NCI-H2107 (cell line): ENCODE measurements at regions not wholly inside any gene's neighbourhood (a gene's known extent, or its start where the extent isn't known, plus 50 kb on each side); places are given as distances from the start of the nearest gene placed in this dataset.

ENCODE experiments used
- DNase-seq: peaks from one replicate; lab custom pipeline; 2025; lab: John Stamatoyannopoulos, UW

DNA sequence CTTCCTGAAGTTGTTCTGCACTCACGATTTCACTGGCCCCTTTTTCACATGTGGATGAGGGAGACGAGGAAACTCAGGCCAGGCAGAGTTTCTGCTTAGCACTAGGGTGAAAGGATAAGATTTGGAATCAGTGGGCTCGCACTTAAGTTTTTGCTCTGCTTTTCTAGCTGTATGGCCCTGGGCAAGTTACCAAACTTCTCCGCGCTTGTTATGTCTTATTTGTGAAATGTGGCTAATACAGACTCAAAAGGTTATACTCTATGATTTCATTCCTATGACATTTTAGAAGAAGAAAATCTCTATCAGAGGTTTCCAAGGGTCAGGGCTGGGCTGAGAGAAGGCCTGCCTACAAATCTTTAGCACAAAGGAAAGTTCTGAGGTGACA, 191.9 kb upstream of the LRIG1 start:
- no peak for DNase-seq

GRCh38 chr3:66693461-66694031, 192.7 kb upstream of the LRIG1 start:
- DNase-seq = no peak

DNA sequence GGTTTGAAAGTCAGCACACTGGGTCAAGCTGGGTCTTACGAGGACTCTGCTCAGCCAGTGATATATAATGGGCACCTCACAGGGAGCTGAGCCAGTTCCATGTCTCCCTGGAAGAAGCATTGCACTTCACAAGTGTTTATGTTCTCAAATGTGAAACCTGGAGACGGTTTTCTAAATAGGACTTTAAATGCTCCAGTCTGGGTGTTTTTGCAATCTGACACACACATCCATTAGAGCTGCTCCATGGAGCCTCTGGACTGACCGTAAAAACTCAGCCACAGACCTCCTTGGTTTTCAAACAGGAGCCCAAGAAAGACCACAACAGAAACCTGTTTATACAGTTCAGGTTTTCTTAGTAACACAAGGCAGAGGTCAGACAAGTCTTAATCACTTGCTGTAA, 201.3 kb upstream of the LRIG1 start:
- DNase-seq = no peak

DNA sequence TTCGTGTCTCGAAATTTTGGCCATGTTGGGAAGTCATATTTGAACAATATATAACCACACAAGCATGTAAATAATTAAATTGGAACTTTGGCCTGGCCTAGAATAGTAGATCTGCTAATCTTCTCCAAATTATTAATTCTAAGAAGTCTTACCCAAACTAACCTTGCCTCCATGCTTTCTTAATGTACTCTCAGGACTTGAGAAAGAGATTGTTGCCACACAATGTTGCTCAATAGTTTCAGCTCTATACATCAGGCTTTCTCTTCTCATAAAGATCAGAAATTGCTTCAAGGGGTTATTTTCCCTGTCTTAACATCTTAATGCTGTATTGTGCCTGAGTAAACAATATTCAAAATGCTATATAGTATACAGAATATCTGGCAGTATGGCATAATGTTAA, 202.7 kb upstream of the LRIG1 start:
- no peak for DNase-seq

GRCh38 chr3:66705076-66705475, 204.3 kb upstream of the LRIG1 start:
- DNase-seq = no peak

- DNase-seq = no peak
These were observed 206.1 kb upstream of the LRIG1 start for GRCh38 chr3:66706890-66707289.

DNA sequence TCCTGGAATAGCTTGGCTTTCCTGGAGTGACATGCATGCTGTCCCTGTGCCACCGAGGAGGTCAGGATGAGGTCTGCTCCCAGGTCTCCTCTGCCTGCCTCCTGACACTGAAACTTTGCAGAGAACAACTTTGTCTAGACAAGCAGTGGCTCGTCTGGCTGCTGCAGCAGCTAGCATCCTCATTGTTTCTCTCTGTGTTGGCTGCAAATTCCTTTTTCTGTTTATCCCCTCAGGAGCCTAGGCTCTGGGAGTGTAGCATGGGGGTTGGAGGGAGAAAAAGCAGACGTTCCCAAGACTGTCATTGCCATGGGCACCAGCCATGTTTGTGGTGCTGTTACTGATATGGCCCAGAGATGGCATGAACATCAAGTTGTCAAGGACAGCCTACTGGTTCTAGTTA, 208.7 kb upstream of the LRIG1 start:
- DNase-seq = no peak

DNA sequence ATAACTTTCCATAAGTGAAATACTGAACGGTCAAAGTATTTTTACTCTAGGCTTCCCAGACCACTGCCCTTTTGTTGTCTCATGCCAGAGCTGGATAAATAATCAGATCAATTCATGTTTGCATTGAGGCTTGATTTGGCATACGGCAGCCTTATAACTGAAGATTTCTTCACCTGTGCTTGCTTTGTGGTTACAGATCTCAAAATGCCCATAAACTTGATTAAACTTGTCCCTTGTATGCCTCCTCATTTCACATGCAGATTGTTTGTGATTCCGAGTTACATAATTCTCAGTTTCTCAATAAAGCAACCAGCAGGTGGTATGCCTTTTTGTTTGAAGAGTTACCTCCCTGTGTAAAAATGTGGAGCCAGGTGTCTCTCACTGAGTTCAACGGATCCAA, 211.4 kb upstream of the LRIG1 start:
- DNase-seq = no peak

- no peak for DNase-seq
These were observed 213.1 kb upstream of the LRIG1 start for GRCh38 chr3:66713921-66714320.

- DNase-seq = no peak
These were observed 215.0 kb upstream of the LRIG1 start for GRCh38 chr3:66715806-66716205.

- no peak for DNase-seq
These were observed 217.0 kb upstream of the LRIG1 start for GRCh38 chr3:66717806-66718205.

GRCh38 chr3:66719796-66720356, 219.1 kb upstream of the LRIG1 start:
- DNase-seq = no peak

DNA sequence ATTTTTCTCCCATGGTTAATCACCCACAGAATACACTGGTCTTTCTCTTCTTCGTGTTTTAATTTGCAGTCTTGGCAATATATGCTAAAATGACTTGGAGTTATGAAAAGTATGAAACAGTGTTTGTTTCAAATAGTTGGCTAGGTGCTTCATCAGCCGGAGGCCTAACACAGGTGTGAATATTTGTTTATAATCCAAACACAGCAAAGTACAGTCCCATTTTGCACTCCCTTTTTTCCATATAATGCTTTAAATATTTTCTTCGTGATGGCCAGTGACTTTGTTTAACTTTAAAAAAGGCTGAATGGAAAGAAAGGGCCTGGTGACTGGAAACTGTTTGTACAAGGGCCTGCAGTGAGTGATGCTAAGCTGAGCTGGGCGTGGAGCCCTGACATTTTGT, 219.7 kb upstream of the LRIG1 start:
- DNase-seq = no peak

GRCh38 chr3:66722675-66723074, 221.9 kb upstream of the LRIG1 start:
- no peak for DNase-seq

GRCh38 chr3:66723231-66723630, 222.4 kb upstream of the LRIG1 start:
- no peak for DNase-seq

GRCh38 chr3:66729687-66730393, 229.0 kb upstream of the LRIG1 start:
- DNase-seq = no peak

DNA sequence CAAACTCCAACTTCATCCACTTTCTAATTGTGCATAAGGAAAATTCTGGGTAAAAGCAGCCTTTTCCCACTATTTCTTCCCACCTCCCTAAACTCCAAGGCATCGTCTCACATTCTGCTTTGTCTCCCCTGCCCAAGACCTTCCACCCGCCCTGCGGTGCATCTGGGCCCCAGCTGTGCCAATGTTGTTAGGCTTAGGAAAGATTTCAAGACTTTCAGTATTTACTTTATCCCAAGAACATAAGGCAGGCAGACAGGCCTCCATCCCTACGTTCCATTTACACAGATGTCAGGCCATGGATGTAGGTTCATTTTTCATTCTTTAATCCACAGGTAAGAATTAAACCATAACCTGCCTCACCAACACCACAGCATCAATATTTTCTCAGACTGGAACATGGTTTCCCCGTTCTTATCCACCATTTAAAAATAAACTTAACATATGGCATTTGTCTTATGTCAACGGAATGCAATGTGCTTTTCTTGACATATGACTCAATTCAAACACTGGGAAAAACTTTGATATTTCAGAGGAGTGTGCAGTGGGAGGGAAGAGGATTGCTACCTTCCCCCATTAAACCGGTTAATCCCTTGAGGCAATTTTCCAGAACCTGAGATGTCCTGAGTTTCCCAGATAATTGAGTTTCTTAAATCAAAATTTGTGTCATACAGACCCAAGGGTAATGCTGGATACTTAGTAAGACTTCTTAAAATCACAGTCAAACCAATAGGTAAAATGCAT, 238.0 kb upstream of the LRIG1 start:
- DNase-seq = no peak

DNA sequence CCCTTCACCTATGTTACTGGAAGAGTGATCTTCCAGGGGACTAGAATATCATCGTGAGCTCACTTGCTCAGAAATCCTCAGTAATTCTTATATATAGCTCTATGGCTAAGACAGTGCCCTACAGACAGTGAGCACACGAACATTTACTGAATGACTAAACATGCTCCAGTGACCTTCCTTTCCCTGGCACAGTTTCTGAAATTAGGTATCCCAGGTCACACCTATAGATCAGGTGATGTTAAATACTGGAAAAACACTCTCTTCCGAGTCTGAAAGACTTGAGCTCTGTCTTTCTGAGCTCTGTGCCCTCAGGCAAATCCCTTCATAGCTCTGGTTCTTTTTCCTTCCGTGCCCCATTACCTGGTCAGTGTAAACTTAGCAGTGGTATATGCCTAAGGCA, 239.4 kb upstream of the LRIG1 start:
- DNase-seq = no peak

DNA sequence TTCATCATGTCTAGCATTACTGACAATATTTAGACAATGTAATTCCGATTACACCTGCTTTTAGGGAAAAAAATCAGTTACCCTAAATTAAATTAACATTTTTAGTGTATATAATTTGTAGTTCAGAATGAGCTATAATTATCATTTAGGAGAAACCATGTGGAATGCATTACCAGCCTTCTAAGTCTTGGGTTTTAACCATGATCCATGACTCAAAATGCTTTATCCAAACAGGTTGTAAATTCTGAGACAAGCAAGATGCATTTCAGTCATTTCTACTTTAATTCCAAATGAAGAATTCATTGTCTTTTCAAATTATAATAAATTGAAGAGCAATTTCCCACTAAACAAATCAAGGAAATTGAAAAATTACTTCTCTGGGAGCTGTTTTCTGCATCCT, 243.7 kb upstream of the LRIG1 start:
- no peak for DNase-seq

- DNase-seq = no peak
These were observed 244.2 kb upstream of the LRIG1 start for GRCh38 chr3:66744986-66745385.

DNA sequence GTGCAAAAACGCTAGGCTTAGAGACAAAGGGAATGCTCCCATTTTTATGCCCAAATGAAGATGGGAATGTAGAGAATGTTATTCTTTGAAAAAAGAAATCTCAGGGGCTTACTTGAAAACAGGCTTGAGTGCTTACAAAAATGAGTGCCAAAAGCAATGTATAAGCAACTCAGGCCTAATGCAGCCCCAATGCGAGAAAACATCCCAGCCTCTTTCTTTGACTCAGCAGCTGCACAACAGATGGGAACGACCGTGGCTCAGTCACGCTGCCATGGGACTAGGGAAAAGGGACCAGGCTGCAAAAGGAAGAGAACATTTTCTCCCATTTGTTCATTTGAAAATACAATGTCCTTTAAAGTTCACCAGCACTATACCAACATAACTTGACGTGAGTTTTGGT, 246.4 kb upstream of the LRIG1 start:
- no peak for DNase-seq

DNA sequence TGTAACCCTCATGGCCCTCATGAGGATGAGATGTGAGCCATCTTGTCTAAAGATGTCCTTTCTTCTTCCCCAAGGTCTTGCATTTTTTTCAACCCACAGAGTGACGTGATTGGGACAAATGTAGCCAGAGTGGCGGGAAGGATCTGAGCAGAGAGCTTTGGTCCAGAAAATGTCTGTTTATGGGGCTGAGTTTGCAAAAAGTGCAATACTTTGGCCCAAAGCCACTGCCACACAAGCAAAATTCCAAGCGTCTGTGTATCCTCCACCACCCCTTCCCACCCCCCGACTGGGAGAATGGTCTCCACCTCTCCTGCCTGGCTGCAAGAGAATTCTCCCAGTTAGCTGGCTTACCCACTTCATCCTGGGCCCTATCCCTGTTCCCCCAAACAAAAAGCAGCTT, 246.9 kb upstream of the LRIG1 start:
- DNase-seq = no peak

GRCh38 chr3:66748175-66748876, 247.5 kb upstream of the LRIG1 start:
- DNase-seq = no peak
